COLO829 (cell line): ENCODE measurements at regions not wholly inside any gene's neighbourhood (a gene's known extent, or its start where the extent isn't known, plus 50 kb on each side); places are given as distances from the start of the nearest gene placed in this dataset.

Source experiments
- DNase-seq: peaks from one replicate; pipeline ENCODE4 v3.0.0; 2012; ENCODE audit warnings: low spot score

DNA sequence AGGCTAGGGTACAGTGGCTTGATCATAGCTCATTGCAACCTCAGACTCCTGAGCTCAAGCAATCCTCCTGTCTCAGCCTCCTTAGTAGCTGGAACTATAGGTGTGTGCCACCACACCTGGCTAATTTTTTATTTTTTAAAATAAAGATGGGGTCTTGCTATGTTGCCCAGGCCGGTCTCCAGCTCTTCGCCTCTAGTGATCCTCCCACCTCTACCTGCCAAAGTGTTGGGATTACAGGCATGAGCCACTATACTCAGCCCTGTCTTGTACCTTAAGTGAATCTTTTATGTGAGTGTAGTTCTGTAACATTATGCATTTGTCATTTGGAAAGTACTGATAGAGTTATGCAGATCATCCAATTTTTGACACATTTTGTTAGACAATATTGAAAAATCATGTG is 66.9 kb upstream of the C15orf39 start:
- DNase-seq: no peak

DNA sequence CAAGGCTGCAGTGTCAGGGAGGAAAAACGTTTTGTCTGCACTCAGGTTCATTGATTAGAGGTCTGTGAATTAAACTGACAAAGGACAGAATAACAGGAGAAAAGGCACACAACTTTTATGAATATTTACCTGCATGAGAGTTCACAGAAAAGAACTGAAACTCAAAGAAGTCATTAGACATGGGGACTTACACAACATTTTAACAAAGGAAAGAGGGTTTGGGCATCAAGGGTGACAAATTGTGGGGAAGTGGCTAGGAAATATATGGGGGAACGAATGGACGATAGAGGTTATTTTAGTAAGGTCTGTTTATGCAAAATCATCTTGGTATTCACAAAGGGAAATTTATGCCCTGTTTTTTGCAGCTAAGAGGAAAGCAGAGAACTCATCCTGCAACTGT is 65.6 kb upstream of the C15orf39 start:
- DNase-seq: no peak

DNA sequence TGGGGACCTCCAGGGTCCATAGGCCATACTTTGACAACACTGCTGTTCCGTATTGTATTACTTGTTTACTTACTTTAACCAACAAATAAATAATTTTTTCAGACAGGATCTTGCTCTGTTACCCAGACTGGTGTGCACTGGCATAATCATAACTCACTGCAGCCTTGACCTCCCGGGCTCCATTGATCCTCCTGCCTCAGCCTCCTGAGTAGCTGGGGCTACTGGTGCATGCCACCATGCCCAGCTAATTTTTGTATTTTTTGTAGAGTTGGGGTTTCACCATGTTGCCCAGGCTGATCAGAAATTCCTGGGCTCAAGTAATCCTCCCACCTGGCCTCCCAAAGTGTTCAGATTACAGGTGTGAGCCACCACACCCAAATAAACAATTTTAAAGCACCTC is 64.9 kb upstream of the C15orf39 start:
- no peak for DNase-seq

DNA sequence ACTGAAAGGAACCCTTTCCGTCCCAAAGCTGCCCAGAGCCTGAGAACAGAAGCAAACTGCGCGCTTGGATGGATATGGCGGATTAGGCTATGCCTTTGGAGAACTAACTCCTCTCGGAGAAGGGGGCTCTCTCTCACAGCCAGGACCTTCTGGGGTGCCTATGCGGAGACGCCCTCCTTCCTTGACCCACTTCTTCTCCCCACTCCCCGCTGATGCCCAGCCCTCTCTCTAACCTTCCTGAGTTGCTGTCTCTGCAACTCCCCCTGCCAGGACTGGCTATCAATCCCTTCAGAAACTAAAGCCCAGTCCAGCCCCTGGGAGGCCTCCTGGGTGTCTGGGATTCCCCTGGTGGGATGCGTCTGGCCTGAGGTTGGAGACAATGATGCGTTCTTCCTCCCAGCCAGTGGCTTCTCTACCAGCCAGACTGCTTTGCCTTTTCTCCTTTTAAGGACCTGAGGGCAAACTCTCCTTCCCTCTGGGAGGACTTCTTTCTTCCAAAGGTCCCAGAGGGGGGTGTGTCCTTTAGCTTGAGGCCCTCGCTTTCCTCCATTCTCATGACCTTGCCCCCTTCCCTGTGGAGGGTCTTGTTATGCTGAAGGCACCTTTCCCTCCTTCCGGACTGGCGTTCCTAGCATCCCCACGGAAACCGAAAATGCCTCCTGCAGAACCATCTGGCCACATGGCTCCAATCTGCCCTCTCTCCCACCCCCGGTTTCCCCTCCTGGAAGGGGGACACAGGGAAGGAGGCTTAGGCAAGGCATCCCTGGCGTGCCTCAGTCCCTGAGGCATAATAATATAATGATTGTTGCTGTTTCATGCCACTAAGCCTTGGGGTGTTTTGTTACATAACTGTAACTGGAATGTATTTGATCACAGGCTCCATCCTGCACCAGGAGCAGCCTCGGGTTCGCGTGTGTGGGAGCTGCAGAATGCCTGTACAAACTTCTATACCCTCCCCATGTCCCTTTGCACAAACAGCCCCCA is 63.4 kb upstream of the C15orf39 start:
- no peak for DNase-seq

DNA sequence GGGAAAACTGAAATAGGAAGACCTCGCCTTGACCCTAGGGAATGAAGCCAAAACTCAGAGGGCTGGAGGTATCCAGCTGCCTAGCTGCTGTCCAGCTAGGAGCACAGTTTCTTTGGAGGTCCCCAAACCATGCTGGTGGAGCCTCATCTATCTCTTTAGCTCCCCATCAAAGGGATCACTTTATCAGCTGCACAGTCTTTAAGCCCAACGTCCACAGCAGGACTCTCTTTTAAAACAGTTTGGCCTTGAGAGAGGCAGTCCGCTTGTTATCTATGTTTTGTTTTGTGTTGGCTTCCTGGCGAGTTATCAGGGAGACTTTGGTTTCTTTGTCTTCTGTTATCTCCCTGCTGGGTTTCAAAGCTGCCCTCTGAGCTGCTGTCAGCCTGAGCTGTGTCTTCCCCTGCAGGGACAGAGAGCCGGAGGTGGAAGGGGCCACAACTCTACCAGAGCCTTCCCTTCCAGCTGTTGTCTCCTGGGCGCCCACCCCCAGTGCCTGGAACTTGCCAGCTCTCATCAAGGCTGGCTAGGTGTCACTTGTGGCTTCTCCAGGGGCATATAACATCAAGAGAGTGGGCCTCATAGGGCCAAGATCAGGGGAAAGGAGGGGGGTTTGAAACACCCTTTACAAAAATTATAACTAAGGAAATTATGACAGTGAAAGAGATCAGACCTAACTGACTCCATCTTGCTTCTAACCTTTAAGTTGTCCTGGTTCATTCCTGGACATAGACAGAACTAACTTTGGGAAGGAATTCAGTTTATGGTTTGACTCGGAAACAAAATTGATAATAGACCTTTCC is 61.4 kb upstream of the C15orf39 start:
- no peak for DNase-seq

DNA sequence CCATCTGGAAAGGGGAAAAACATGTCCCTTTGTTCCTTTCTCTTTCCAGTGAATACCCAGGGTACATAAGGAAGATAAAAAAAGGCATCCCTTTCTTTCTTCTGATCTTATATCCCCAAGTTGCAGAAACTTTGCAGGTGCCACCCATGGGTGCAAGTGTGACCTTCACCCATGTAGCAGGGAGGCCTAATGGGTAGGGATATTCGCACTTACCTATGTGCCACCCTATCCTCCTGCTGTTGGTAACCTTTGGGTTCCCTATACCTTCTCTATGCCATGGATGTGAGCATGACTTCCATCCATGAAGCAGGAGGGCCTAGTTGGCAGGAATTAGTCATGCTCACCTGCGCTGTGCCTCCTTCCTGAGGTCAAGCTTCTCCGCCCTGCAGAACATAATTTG is 59.2 kb upstream of the C15orf39 start:
- no peak for DNase-seq

DNA sequence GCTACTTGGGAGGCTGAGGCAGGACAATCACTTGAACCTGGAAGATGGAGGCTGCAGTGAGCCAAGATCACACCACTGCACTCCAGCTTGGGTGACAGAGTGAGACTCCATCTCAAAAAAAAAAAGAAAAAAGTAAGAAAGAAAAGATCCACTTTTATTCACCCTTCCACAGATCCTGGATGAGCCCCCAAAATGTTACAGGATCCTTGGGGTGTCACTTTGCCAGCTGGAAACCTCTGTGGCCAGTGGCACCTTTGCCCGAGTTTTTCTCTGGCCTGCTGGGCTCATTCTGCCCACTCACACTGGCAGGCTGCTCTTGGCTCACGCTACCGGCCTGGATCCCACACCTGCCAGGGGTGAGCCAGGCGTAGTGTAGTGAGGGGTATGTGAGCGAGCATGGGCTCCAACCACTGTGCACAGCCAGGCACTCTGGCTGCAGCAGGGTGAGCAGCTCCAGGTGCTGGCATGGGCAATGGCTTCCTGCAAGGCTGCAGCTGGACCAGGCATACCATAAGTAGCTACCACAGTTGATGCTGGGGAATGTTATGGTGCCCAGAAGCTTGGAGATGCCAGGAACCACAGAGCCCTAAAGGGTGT is 57.8 kb upstream of the C15orf39 start:
- DNase-seq: no peak

DNA sequence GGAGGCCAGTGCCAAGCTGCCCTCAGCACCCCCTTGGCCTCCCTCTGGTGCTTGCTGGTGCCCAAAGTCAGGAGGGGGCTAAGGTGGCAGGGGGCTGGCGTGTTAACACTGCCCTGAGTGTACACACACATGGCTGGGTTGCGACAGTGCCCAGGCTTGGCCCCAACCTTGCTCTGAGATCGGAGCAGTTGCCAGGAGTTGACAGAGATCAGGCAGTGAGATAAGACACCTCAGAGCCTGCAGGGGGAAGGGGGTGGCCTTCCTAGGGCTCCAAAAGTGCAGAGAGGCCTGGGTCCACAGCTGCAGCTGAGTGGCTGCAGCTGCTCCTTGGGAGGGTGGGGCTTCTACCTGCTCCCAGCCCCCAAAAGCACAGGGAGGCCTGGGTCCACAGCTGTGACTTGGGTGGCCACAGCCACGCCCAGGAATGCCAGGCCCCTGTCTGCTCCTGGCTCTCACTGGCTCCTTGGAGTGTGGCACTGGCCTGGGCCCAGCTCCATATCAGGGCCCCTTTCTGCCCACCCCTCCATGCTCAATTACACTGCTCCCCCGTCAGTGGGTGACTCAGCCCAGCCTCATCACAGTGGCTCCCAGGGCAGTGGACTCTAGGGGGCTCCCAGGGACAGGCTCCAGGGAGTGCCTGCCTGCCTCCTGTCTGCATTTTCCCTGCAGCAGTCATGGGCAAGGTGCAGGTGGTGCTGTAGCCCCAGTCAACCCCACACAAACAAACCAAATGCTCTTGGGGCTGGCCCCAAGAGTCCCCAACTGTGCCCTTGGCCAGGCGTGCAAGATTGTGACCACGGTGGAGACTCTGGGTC is 56.4 kb upstream of the C15orf39 start:
- DNase-seq: no peak

DNA sequence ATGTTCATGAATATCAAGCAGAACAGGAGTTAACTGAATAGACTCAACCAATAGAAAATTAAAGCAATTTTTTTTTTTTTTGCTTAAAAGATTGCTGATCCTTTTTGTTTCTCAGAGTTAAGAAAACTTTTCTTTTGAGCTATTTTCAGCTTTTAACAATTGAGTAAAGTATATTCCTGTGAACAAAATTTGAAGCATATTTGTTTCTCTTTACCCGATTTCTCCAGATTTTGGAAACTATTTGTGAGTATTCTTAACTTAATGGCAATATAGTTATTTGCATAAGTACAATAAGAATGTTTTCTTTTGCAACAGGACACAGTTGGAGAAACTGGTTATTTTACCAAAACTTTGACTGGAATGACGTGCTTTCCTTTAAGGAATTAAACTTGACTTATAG is 53.4 kb upstream of the C15orf39 start:
- DNase-seq: no peak

DNA sequence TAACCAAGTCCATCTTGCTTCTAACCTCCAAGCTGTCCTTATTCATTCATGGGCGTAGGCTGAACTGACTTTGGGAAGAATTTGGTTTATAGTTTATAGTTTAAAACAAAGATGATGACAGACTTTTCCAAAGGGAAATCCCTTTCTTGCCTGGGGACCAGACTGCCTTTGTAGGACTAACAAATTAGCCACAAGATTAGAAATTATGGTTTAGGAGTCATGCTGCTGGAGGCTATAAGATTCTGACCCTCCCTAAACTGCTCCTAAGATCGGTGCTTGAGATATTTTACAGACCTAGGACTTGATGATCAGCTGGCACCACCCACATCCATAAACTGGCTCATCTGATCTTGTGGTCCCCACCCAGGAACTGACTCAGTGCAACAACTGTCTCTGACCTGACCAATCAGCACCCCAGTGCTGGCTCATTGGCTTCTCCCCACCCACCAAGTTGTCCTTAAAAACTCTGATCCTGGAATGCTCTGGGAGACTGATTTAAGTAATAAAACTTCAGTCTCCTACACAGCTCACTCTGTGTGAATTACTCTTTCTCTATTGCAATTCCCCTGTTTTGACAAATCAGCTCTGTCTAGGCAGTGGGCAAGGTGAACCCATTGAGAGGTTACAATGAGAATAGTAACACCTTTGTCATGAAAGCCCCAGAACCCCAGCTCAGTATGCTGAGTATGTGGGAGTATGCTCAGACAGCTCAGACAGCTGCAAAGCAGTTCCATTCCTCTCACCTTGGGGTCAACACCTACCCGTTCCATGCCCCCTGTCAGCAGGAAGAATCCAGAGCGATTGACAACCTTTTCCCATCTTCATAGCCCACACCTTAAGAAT is 51.6 kb upstream of the C15orf39 start:
- no peak for DNase-seq

DNA sequence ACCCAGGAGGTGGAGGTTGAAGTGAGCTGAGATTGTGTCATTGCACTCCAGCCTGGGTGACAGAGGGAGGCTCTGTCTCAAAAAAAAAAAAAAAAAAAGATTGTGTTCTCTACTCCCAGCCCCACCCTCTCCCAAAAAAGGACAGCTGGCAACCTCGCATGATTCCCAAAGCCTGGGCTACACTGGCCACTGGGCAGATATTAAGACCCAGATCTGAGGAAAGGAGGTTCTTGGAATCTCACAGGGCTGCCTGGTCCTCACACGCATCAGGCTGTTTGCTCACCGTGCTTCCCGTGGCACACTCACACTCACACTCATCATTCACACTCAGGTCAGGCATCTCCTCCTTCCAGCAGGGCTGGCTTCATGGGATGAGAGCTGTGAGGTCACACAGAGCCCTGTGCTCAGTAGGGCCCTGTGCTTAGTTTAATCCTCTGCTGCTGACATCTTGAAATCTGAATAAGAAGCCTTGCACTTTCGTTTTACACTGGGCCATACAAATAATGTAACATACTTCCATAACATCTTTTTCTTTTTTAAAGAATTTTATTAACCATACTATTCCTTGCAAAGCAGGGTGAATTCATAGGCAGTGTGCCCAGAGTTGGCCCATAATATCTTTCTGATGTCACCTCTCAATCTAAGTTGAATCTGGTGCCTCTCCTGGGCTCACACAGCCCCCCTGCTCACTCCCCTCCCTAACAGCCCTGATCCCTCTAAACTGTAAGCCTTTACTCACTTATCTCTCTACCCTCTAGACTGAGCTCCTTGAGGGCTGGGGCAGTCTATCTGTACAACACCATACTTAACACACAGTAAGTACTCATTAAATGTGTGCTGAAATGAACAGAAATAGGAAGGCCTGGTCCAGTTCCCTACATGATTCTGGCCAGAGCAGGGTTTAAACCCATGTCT is 50.2 kb upstream of the C15orf39 start:
- DNase-seq: no peak
